ENCODE measurements at regions not wholly inside any gene's neighbourhood (a gene's known extent, or its start where the extent isn't known, plus 50 kb on each side); places are given as distances from the start of the nearest gene placed in this dataset.

DNA sequence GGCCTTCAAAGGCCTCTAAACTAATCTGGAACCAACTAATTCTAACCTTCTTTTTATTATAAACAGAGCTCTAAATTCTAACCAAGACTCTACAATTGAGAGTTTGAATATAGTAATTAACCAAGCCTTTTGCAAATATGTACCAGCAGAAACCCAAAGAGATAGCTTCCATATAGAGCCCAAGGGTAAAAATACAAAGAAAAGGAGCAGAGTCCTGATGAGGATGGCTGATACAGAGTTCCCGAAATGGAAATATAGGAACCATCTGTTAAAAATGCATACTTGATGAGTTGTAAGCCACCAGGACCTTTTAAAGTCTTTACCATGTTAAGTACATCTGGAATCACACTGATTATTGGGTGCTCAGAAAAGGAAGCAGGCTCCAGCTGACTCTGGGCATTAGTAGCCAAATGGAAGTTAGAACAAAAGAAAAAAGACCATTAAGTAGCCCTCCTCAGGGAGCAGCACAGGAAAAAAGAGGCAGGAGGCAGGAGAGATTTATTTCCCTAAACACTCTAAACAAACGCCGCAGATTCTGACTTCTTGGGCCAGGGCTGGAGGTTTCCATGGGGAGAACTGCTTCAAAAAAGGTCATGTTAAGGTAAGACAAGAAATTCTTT lies 463.1 kb upstream of the FAT3 start:
- Histone ChIP-seq H3K79me2 (ENCODE audit: control insufficient read depth, low read length) (no peaks in the 10 kb centered on the region), H3K27ac (ENCODE audit: low read depth, low read length) (no peak overlapping the region), H3K9me3 (ENCODE audit: control insufficient read depth, insufficient read depth, low read length) (no peaks in the 10 kb centered on the region), H4K20me1 (ENCODE audit: control insufficient read depth, insufficient read depth, low read depth, low read length) (no peaks in the 10 kb centered on the region), H3K4me3 (ENCODE audit: low read length) (no peak overlapping the region), H3K9me2 (replicated peaks; ENCODE audit: control insufficient read depth, low read length) (no peaks in the 10 kb centered on the region), H3K4me2 (ENCODE audit: low read length) (no peak overlapping the region), H3K27me3 (ENCODE audit: control insufficient read depth, low read length) (no peaks in the 10 kb centered on the region), H3K4me1 (ENCODE audit: control insufficient read depth, low read length) (no peaks in the 10 kb centered on the region), H3K36me3 (ENCODE audit: control insufficient read depth, low read length) (no peaks in the 10 kb centered on the region), H3F3A (ENCODE audit: control insufficient read depth, insufficient read depth) (no peaks in the 10 kb centered on the region)
- no peak for TF ChIP-seq EZH2phosphoT487 (IDR thresholded peaks at IDR 0.05; ENCODE audit: borderline replicate concordance, low read length)
- TF ChIP-seq, protein P1, sequence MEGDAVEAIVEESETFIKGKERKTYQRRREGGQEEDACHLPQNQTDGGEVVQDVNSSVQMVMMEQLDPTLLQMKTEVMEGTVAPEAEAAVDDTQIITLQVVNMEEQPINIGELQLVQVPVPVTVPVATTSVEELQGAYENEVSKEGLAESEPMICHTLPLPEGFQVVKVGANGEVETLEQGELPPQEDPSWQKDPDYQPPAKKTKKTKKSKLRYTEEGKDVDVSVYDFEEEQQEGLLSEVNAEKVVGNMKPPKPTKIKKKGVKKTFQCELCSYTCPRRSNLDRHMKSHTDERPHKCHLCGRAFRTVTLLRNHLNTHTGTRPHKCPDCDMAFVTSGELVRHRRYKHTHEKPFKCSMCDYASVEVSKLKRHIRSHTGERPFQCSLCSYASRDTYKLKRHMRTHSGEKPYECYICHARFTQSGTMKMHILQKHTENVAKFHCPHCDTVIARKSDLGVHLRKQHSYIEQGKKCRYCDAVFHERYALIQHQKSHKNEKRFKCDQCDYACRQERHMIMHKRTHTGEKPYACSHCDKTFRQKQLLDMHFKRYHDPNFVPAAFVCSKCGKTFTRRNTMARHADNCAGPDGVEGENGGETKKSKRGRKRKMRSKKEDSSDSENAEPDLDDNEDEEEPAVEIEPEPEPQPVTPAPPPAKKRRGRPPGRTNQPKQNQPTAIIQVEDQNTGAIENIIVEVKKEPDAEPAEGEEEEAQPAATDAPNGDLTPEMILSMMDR (IDR thresholded peaks at IDR 0.05; ENCODE audit: low read depth, low read length, poor library complexity, severe bottlenecking), result no peak

DNA sequence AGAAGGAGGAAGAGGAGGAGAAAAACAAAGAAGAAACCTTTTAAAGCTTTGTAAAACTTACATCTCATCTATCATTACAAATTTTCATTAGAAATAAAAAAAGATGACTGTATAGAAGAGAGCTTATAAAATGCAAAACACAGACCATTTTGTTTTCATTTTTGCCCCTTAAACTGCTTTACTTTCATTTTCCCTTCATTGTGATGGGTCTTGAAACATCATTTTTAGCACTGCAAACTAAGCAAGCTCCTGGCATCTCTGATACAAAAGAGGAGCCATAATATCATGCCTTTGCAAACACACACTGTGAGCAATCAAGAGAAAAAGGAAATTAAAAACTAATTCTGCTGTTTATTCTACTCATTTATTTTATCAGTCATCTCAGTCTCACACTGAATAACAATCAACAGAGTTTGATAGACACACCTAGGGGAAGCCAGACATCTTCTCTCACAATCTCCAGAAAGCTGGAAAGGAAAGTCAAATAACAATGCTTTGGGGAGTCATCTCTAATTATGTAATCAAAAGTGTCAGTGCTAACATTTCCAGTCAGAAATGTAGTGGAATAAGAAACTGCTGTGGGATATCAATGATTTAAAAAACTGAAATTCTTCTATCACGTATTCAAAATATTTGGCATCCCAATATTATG lies 467.7 kb upstream of the FAT3 start:
- no peaks in the 10 kb centered on the region for H3K36me3 ChIP-seq (ENCODE audit: control insufficient read depth, low read length)

DNA sequence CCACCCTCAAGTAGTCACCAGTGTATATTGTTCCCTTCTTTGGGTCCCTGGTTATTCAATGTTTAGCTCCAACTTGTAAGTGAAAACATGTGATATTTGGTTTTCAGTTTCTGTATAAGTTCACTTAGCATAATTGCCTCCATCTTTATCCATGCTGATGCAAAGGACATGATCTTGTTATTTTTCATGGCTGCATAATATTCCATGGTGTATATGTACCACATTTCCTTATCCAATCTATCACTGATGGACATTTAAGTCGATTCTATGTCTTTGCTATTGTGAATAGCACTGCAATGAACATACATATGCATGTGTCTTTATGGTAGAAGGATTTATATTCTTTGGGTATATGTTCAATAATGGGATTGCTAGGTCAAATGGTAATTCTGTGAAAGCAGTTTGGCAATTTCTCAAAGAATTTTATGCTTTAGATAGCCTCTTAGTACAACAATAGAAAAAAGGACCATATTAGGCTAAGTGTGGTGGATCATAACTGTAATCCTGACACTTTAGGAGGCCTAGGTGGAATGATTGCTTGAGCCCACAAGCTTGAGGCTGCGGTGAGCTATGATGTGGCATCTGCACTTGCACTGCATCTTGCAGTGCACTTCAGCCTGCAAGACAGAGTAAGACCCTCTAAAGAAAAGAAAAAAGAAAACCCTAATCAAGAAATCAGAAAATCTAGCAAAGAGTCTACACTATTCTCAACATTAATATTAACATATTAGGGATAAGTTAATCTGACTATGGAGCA lies 468.5 kb upstream of the FAT3 start:
- no peaks in the 10 kb centered on the region; the same call in 1 of the 2 replicates for H3K9me3 ChIP-seq (ENCODE audit: control insufficient read depth, insufficient read depth, low read length)
- H3K4me1 ChIP-seq (ENCODE audit: control insufficient read depth, low read length), result no peaks in the 10 kb centered on the region
- H3K4me3 ChIP-seq (ENCODE audit: low read length), result no peak overlapping the region
- no peaks in the 10 kb centered on the region for H3F3A ChIP-seq (ENCODE audit: control insufficient read depth, insufficient read depth)
- H3K4me2 ChIP-seq (ENCODE audit: low read length), result no peak overlapping the region
- no peaks in the 10 kb centered on the region for H3K36me3 ChIP-seq (ENCODE audit: control insufficient read depth, low read length)
- no peak overlapping the region for H3K27ac ChIP-seq (ENCODE audit: low read depth, low read length)
- H3K79me2 ChIP-seq (ENCODE audit: control insufficient read depth, low read length), result no peaks in the 10 kb centered on the region
- no peaks in the 10 kb centered on the region for H4K20me1 ChIP-seq (ENCODE audit: control insufficient read depth, insufficient read depth, low read depth, low read length)
- no peaks in the 10 kb centered on the region for H3K27me3 ChIP-seq (ENCODE audit: control insufficient read depth, low read length)
- H3K9me2 ChIP-seq (replicated peaks; ENCODE audit: control insufficient read depth, low read length), result no peaks in the 10 kb centered on the region
- TF ChIP-seq EZH2phosphoT487 (IDR thresholded peaks at IDR 0.05; ENCODE audit: borderline replicate concordance, low read length), result no peak
- TF ChIP-seq, protein P1 (IDR thresholded peaks at IDR 0.05; ENCODE audit: low read depth, low read length, poor library complexity, severe bottlenecking), result no peak

More for the DNA sequence above, 467.7 kb upstream of the FAT3 start:
- Histone ChIP-seq H3K4me3 (ENCODE audit: low read length) (no peak overlapping the region), H3K9me2 (replicated peaks; ENCODE audit: control insufficient read depth, low read length) (no peaks in the 10 kb centered on the region), H3K27ac (ENCODE audit: low read depth, low read length) (no peak overlapping the region), H3K79me2 (ENCODE audit: control insufficient read depth, low read length) (no peaks in the 10 kb centered on the region), H3K27me3 (ENCODE audit: control insufficient read depth, low read length) (no peaks in the 10 kb centered on the region), H3K4me1 (ENCODE audit: control insufficient read depth, low read length) (no peaks in the 10 kb centered on the region), H3K4me2 (ENCODE audit: low read length) (no peak overlapping the region), H4K20me1 (ENCODE audit: control insufficient read depth, insufficient read depth, low read depth, low read length) (no peaks in the 10 kb centered on the region), H3K9me3 (ENCODE audit: control insufficient read depth, insufficient read depth, low read length) (no peaks in the 10 kb centered on the region; the same call in 1 of the 2 replicates), H3F3A (ENCODE audit: control insufficient read depth, insufficient read depth) (no peaks in the 10 kb centered on the region)
- TF ChIP-seq, protein P1 (IDR thresholded peaks at IDR 0.05; ENCODE audit: low read depth, low read length, poor library complexity, severe bottlenecking), result no peak
- TF ChIP-seq EZH2phosphoT487 (IDR thresholded peaks at IDR 0.05; ENCODE audit: borderline replicate concordance, low read length), result no peak

All from DOHH2 (cell line).